ENCODE measurements at regions not wholly inside any gene's neighbourhood (a gene's known extent, or its start where the extent isn't known, plus 50 kb on each side); places are given as distances from the start of the nearest gene placed in this dataset.

- no peak for DNase-seq
Observed at GRCh38 chr4:101563126-101563525, 215.8 kb upstream of the PPP3CA start.

DNA sequence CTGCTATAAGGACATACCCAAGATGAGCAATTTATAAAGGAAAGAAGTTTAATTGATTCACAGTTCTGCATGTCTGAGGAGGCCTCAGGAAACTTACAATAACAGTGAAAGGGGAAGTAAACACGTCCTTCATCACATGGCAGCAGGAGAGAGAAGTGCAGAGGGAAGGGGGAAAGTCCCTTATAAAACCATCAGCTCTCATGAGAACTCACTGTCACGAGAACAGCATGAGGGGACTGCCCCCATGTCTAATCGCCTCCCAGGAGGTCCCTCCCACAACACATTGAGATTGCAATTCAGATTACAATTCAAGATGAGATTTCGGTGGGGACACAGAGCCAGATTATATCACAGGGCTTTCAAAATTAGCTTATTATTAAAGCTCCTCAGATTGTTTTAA lies 209.5 kb upstream of the PPP3CA start:
- DNase-seq, result no peak

- no peak for DNase-seq
Observed at GRCh38 chr4:101555341-101555880, 208.1 kb upstream of the PPP3CA start.

DNA sequence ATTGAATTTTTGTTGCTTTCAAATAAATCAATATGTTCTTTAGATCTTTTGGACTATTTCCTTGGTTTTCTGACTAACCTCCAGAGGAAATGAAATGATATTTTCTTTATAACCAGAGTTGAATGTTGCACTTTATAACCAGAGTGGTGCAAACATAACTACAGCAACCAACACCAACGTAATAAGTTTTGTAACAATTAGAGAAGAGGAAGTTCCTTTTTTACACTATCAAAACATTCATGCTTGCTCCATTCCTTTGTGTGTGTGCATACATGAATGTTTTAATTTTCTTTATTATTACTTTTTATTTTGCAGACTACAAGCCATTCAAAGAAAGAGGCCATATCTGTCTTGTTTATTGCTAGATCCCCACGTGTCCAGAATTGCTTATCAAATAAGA lies 193.0 kb upstream of the PPP3CA start:
- no peak for DNase-seq

GRCh38 chr4:101528526-101528925 lies 181.2 kb upstream of the PPP3CA start:
- no peak for DNase-seq

- no peak for DNase-seq
Observed at GRCh38 chr4:101527188-101527587, 179.9 kb upstream of the PPP3CA start.

- no peak for DNase-seq
Observed at GRCh38 chr4:101515566-101515965, 168.2 kb upstream of the PPP3CA start.

DNA sequence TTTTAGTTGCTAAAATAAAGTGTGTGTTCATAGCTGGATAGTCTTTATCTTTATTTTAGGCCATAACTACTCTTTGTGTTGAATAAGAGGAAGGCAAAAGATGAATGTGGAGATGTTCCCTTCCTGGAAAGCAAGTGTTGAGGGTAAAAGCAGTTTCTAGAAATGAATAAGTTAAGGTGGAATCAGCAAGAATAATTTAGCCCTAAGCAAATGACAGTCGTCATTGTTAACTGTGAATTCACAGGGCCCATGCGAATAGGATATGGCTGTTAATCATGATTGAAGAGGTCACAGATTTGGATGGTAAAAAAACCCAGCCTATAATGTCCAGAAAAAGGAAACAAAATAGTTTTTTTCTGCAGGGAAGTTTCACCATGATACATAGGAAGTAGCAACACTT lies 167.8 kb upstream of the PPP3CA start:
- no peak for DNase-seq

- no peak for DNase-seq
Observed at GRCh38 chr4:101512416-101512815, 165.1 kb upstream of the PPP3CA start.

DNA sequence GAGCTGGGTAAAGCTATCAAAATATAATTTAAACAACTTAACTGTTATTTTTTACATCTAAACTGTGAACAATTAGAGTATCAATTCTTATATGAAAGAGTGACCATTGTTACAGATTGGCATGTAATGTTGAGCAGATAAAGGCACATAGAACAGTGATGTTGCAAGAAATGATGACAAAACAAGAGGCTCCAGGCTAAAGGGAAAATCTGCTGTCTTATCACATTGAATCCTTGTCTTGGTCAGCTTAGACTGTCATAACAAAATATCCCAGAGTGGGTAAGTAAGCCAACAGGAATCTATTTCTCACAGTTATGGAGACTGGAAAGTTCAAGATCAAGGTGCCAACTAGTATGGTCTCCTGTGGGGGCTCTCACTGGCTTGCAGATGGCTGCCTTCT lies 154.1 kb upstream of the PPP3CA start:
- no peak for DNase-seq

DNA sequence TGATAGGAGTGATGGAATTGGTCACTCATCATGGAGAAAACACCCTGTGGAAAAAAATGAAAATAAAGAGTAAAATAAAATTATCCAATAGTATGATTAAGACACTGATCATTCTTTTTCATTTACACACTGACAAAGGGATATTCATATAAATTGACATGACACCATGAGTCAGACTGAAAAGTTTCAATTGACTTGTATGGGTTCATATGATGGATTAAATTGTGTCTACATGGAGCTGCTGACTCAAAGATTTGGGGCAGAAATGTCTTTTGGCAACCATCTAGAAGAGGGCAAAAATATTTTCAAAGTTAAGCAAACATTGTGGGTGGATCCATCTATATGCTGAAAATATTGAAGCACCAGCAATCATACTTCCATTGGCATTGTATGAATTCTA lies 153.4 kb upstream of the PPP3CA start:
- no peak for DNase-seq

DNA sequence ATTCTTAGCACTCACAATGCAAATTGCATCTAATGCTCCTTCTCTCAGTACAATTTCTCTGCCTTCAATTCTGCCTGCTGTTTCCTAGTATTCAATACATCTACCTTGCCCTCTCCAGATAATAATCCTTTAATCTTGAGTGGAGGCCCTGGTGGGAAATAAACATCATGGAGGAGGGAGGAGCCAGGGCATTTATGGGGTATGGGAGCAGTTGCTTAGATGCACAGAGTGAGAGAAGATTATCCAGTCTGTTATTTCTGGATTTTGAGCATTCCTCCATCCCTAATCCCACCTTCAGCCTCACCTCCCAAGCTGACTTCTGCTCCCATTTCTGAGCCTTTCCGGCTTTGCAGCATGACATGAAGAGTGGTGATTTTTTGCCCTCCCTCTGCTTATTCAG lies 127.9 kb upstream of the PPP3CA start:
- peak; percentile 4 for DNase-seq

DNA sequence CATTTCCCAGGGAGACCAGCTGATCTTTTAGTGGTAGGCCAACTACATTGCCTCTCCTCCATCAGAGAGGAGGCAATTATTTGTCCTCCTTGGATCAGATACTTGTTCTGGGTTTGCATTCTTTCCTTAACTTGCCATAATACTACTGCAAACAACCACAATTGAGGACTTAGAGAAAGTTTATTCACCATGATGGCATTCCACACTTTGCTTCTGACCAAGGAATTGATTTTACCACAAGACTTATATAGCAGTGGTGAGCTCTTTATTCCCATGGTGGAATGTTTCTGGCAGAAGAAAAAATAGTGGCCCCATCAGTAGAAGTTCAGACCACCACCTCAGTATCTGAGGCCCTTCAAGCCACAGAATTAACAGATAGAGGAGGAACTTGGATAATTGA lies 123.9 kb upstream of the PPP3CA start:
- DNase-seq, result no peak

GRCh38 chr4:101464596-101464995 lies 117.3 kb upstream of the PPP3CA start:
- no peak for DNase-seq

DNA sequence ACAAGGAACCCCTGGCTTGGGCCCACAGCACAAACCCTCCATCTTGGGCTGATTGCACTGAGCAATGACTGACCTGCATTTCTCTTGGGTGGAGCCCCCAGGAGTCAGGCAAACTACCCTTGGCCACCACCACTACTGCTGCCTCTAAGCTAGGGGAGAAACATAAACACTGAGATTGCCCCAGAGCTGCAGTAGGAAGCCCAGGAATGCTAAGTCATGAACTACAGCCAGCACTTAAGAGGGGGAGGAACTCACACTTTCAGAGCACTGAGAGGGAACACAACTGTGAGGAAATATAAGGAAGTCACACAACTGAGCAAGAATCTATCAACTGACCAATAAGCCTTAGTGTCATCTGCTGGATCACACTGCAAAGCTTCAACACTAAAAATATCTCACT lies 111.6 kb upstream of the PPP3CA start:
- no peak for DNase-seq

- no peak for DNase-seq
Observed at GRCh38 chr4:101458473-101458872, 111.1 kb upstream of the PPP3CA start.

DNA sequence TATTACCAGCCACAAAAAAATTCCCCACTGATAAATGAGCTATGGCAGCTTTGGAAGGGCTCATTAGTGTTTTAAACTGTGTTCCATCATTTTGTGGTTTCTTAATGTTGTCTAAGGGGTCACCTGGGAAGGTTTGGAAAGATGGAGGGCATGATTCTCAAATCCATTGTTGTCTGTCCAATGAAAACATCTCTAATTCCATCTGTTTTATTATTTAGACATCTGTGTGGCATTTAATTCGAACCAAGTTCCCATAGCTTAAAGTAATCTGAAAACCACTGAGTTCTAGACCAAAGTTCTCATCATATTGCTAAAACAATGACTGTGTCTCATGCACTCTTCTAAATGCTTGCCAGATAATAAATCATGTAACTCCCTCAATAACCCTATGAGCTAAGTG lies 103.8 kb upstream of the PPP3CA start:
- no peak for DNase-seq

GRCh38 chr4:101441446-101441845 lies 94.1 kb upstream of the PPP3CA start:
- no peak for DNase-seq

DNA sequence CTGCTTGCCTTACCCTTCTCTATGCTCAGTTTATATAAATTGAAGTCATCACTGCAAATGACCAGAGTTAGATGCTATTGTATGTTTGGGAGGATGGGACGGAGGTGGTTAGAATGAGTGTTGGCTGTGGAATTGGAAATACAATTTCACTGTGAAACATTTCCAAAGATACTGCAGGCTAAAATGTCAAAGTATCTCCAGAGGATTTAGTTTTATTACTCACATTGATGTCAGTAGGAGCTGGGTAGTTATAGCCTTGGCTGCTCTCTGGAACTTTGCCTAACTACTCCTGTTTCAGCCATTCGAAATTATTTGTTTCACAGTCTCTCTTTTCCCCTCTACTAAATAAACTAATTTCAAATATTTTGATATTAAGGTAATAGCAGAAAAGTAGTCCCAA lies 92.6 kb upstream of the PPP3CA start:
- no peak for DNase-seq

DNA sequence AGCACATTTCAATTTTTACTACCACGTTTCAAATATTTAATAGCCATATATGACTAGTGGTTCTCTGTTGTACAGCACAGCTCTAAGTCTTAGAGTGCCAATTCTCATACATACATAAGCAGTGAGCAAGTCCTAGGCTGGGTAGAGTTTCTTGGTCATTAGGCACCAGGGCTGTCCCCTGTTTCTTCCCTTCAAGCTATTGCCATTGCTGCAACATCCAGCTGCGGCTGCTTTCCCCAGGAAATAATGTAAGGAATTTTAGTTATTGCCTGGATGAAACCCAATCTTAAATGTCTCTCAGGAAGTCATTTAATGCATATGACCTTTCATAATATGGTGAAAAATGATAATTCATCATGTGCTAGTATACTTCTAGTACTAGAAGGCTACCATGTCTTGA lies 74.1 kb upstream of the PPP3CA start:
- DNase-seq, result no peak

DNA sequence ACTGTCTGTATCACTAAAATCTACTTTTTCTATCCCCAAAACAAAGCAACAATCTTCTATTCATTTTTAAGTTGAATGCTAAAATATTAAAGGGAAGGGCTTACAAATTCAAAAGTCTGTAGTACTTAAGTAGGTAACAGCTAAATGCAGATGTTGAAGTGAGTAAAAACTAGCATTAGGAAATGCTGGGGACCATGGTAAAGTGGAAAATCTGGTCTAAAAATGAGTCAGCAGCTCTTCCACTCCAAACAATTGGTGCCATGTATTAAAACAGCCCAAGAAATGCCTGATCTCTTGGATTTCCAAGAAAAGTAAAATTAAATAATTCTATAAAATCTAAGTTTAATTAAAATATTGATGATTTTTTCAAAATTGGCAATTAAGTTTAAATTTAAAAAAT lies 73.3 kb upstream of the PPP3CA start:
- no peak for DNase-seq

DNA sequence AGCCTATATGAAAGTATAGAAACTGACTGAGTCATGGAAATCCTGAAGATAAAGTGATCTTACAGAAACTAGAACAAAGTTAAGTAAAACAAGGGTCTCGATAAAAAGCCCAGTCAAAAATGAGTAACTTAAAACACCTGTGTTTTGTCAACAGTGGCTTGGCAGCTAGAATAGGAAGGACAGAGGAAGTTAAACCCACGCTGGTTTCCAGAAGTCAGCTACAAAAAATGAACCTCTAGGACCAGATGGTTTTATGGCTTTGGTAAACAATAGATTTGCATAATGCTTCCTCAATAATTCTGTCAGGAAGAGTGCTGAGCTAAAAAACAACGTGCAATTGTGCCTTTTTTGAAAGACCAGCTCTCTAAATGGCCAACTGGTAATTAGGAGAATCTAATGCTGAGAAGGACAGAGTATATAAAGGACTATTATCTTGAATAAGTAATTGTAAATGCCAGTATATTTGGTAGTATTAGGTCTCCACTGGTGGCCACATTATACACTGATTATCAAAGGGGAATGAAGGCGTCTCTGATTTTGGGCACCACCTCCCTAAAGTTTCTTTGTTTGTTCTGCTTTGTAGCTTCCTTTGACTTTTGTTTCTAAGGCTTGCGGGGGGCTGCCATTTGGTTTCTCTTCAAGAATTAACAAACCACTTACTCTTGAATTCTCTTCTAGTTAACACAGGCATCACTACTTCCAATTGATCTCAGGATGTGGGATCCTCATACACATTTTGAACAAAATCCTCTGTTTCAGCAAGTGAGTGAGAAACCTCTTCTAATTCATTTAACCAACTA lies 72.2 kb upstream of the PPP3CA start:
- DNase-seq, result peak; percentile 10

DNA sequence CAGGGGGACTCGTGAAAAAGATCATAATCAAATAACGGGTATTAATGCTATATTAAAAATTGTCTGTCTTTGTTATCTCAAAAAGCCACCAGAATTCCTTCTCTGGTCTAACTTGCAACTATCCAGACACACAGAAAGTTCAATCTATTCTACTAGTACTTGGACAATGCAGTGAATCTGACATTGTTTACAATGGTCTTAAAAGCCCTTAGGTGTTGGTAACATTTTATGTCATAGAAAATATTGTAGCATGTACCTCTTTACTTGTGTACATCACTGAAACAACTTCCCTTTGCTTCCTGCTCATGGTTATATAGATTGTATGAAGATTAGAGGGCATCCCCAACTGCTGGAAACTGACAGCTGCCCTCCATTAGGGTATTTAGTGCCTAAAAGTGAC lies 71.1 kb upstream of the PPP3CA start:
- DNase-seq, result no peak

GRCh38 chr4:101418055-101418454 lies 70.7 kb upstream of the PPP3CA start:
- DNase-seq, result no peak

DNA sequence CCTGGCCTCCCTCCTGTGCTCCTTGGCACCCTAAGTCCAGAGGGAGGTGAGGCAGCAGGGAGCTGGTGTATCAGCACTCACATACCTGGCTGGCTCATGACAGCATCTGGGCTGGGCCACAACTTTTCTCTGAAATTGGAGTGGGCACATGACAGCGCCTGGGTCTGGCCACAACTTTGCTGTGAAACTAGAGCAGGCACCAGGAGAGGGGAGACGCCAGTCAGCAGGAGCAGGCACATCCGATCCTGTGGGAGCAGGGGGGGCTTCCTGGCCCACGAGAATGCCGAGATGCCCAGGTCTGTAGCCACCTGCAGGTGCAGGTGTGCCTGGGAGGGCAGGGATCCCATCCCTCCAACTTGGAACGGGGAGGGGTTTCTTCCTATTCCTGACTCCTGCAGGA lies 69.7 kb upstream of the PPP3CA start:
- DNase-seq, result no peak

All from NCI-H1436 (cell line).